K562 (cell line): ENCODE measurements at regions not wholly inside any gene's neighbourhood (a gene's known extent, or its start where the extent isn't known, plus 50 kb on each side); places are given as distances from the start of the nearest gene placed in this dataset.
A peak's percentile ranks its signal among the peaks of the same experiment; 100 is the strongest.

ENCODE experiments used
- CTCF ChIP-seq, 3 experiments: IDR thresholded peaks in 2 of 3; conservative IDR thresholded peaks in 1 of 3; 2 replicates each; pipeline ENCODE4 v1.5.1; 2011 to 2012; ENCODE audit warnings: low read length in 3 of 3, mild to moderate bottlenecking in 3 of 3, control low read depth in 2 of 3, improper control_type of control experiment in 1 of 3, inconsistent platforms in 1 of 3, low read depth in 1 of 3, mixed read lengths in 1 of 3, moderate library complexity in 1 of 3; ENCODE audit not compliant: insufficient read depth in 2 of 3
- DEAF1 ChIP-seq: fragments of 450-650 bp; formaldehyde crosslinking; IDR thresholded peaks from 2 replicates; pipeline ENCODE4 v1.4.0; 2020; ENCODE audit warnings: mild to moderate bottlenecking, moderate library complexity
- NELFE ChIP-seq: IDR thresholded peaks from 2 replicates; pipeline ENCODE4 v1.6.1; 2011; ENCODE audit warnings: mild to moderate bottlenecking; ENCODE audit not compliant: insufficient read depth, insufficient read length
- NR2F6 ChIP-seq: fragments of 450-650 bp; formaldehyde crosslinking; IDR thresholded peaks from 2 replicates; pipeline ENCODE4 v1.4.0; 2020; ENCODE audit warnings: mild to moderate bottlenecking
- POLR2AphosphoS2 ChIP-seq: IDR thresholded peaks from 2 replicates; pipeline ENCODE4 v1.6.1; 2012; ENCODE audit warnings: low read length, improper control_type of control experiment
- RAD21 ChIP-seq, 2 experiments: fragments of 250-450 bp in 1 of 2; fragments of 450-650 bp in 1 of 2; sonication (Bioruptor Pico) in 1 of 2; formaldehyde crosslinking in 1 of 2; IDR thresholded peaks in 1 of 2; conservative IDR thresholded peaks in 1 of 2; 2 replicates each; pipeline versions ENCODE4 v1.4.0 to v1.8.0; 2020 to 2022; ENCODE audit warnings: mild to moderate bottlenecking in 2 of 2, moderate library complexity in 1 of 2
- REST ChIP-seq, 2 experiments: fragments of 450-650 bp; formaldehyde crosslinking in 1 of 2; IDR thresholded peaks; 2 replicates each; pipeline versions ENCODE4 v1.4.0 to v1.6.1; 2014 to 2020; ENCODE audit warnings: mild to moderate bottlenecking in 2 of 2, borderline replicate concordance in 1 of 2, low read depth in 1 of 2
- USF2 ChIP-seq: sonication (generic); formaldehyde crosslinking; IDR thresholded peaks from 2 replicates; pipeline ENCODE4 v1.5.0; 2020; ENCODE audit warnings: missing genetic modification reagents
- ZNF584 ChIP-seq: fragments of 200-800 bp; sonication (Bioruptor generic); IDR thresholded peaks from 2 replicates; pipeline ENCODE4 v1.6.1; 2016; ENCODE audit warnings: low read depth, mild to moderate bottlenecking, missing genetic modification characterization, missing compliant biosample characterization

- TF ChIP-seq REST (IDR thresholded peaks at IDR 0.05; ENCODE audit: borderline replicate concordance) = peak; percentile 29; the same call in 1 of the 2 replicates
- no peak for TF ChIP-seq REST (CRISPR knock-in tag; IDR thresholded peaks at IDR 0.05; ENCODE audit: low read depth)
- peak; percentile 16; the same call in 1 of the 2 replicates for TF ChIP-seq USF2 (CRISPR knock-in tag)
- peak; percentile 47 to 75 for TF ChIP-seq RAD21 (CRISPR knock-in tag; conservative IDR thresholded peaks at IDR 0.05 in 1 of 2, IDR thresholded peaks at IDR 0.05 in 1 of 2)
- no peak for TF ChIP-seq POLR2AphosphoS2
- TF ChIP-seq NR2F6 (CRISPR knock-in tag) = no peak
- no peak for TF ChIP-seq NELFE
- TF ChIP-seq DEAF1 (CRISPR knock-in tag) = peak; percentile 43
- TF ChIP-seq CTCF (IDR thresholded peaks at IDR 0.05 in 2 of 3, conservative IDR thresholded peaks at IDR 0.05 in 1 of 3; ENCODE audit: insufficient read depth in 2 of 3, low read depth in 1 of 3, low read length in 3 of 3) = peak; percentile 23 to 70 (median 56); a peak in 5 of 6 replicates
- TF ChIP-seq ZNF584 (CRISPR knock-in tag) = no peak
Measured at GRCh38 chr16:51982715-51983680, 563.9 kb downstream of the TOX3 start (continued).
